ENCODE measurements at regions not wholly inside any gene's neighbourhood (a gene's known extent, or its start where the extent isn't known, plus 50 kb on each side); places are given as distances from the start of the nearest gene placed in this dataset.

DNA sequence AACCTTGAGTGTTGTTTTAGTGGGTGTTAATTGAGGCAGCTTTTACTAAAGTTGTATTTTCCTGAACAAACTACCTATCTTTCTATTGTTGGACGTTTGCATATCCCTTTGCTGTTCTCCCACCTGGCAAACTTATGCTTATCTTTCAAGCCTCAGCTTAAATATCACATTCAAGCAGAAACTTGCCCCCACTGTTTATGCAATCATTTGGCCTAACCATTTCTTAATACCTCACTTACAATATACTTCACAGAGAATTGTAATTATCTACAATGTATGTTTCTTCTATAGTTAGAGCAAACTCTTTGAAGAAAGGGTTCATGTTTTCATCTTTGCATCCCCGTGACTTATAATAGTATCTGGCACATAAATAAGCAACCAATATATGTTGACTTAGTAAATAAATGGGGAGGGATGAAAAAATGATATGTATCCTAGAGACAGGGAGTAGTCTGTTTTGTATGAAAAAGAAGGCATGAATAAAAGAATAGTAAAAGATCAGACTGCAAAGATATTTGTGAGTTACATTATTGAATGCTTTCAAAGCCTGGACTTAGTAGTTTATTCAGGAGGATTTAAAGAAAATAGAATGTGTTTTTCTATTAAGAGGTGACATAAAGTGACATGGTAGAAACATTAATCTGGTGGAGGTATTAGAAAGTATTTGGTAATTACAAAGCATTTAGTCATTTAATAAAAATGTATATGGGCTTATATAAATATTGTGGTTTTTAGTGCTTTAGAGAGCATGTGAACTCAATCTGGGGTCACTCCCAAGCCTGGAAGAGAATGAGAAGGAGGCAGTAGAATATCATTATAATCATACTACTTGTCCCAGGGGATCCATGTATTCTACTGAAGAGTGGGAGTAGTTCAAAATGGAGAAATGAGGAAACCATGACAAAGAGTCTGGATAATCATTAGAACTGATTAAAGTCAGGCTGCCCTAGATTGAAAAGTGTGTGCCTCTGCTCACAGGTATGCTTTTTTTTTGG, 60.0 kb upstream of the DCBLD2 start:
- TF ChIP-seq CTCF (IDR thresholded peaks at IDR 0.05) (no peak), POLR2A (IDR thresholded peaks at IDR 0.05) (no peak)
